SU-DHL-6 (cell line): ENCODE measurements at regions not wholly inside any gene's neighbourhood (a gene's known extent, or its start where the extent isn't known, plus 50 kb on each side); places are given as distances from the start of the nearest gene placed in this dataset.

Experiments used
- H2AFZ ChIP-seq: fragments of 200-600 bp; sonication (generic); 2 replicates; pipeline ENCODE4 v1.6.1; 2014; ENCODE audit warnings: low read depth, mild to moderate bottlenecking, moderate library complexity, mixed read lengths, antibody characterized with exemption, low read length; ENCODE audit not compliant: severe bottlenecking
- H3F3A ChIP-seq: fragments of 200-600 bp; shearing (Covaris generic); 2 replicates; pipeline ENCODE4 v1.6.0; 2016; ENCODE audit warnings: antibody characterized with exemption, mild to moderate bottlenecking; ENCODE audit not compliant: insufficient read depth
- H3K27ac ChIP-seq: fragments of 200-600 bp; sonication (generic); 2 replicates; pipeline ENCODE4 v1.5.1; 2016; ENCODE audit warnings: low read depth, mild to moderate bottlenecking, low read length, moderate library complexity, mixed read lengths
- H3K27me3 ChIP-seq: fragments of 200-600 bp; sonication (generic), shearing (Covaris generic); 2 replicates; pipeline ENCODE4 v1.6.0; 2014; ENCODE audit warnings: mild to moderate bottlenecking, low read length
- H3K36me3 ChIP-seq: fragments of 200-600 bp; sonication (generic); 2 replicates; pipeline ENCODE4 v1.6.1; 2014; ENCODE audit warnings: mild to moderate bottlenecking, low read length, mixed read lengths
- H3K4me2 ChIP-seq: fragments of 300-600, 200-600 bp; shearing (Covaris generic), sonication (generic); 2 replicates; pipeline ENCODE4 v1.6.0; 2014; ENCODE audit warnings: low read length, low read depth, mild to moderate bottlenecking; ENCODE audit not compliant: poor library complexity, severe bottlenecking
- H3K4me3 ChIP-seq: fragments of 200-600 bp; sonication (generic); 2 replicates; pipeline ENCODE4 v1.5.1; 2014; ENCODE audit warnings: antibody characterized with exemption, low read length, mild to moderate bottlenecking, mixed read lengths; ENCODE audit not compliant: insufficient read depth, poor library complexity, severe bottlenecking
- H3K79me2 ChIP-seq: fragments of 200-600 bp; sonication (generic); 2 replicates; pipeline ENCODE4 v1.6.1; 2014; ENCODE audit warnings: mild to moderate bottlenecking, low read length, moderate library complexity; ENCODE audit not compliant: insufficient read depth
- H3K9ac ChIP-seq: fragments of 200-600 bp; sonication (generic); 2 replicates; pipeline ENCODE4 v1.7.0; 2014; ENCODE audit warnings: mild to moderate bottlenecking, low read length
- H3K9me2 ChIP-seq: fragments of 200-600 bp; sonication (generic); replicated peaks from 2 replicates; pipeline ENCODE4 v1.6.1; 2014; ENCODE audit warnings: low read length; ENCODE audit not compliant: insufficient read depth
- H3K9me3 ChIP-seq: fragments of 200-600 bp; sonication (generic); 2 replicates; pipeline ENCODE4 v1.6.1; 2014; ENCODE audit warnings: low read length, mixed read lengths; ENCODE audit not compliant: insufficient read depth
- H4K20me1 ChIP-seq: fragments of 200-600 bp; sonication (generic); 2 replicates; pipeline ENCODE4 v1.6.1; 2014; ENCODE audit warnings: low read depth, mild to moderate bottlenecking, antibody characterized with exemption, low read length, moderate library complexity, mixed read lengths
- EZH2phosphoT487 ChIP-seq: fragments of 200-600 bp; sonication (generic), shearing (Covaris generic); conservative IDR thresholded peaks from 2 replicates; pipeline ENCODE4 v1.6.1; 2018; ENCODE audit warnings: mild to moderate bottlenecking, antibody characterized with exemption, low read length, moderate library complexity, mixed read lengths
- TF ChIP-seq, protein P1 (sequence below): fragments of 200-600 bp; sonication (generic); IDR thresholded peaks from one replicate; pipeline ENCODE4 v1.5.1; 2017; ENCODE audit warnings: antibody characterized with exemption, mild to moderate bottlenecking, low read length, moderate library complexity; ENCODE audit not compliant: insufficient read depth, poor library complexity, severe bottlenecking

DNA sequence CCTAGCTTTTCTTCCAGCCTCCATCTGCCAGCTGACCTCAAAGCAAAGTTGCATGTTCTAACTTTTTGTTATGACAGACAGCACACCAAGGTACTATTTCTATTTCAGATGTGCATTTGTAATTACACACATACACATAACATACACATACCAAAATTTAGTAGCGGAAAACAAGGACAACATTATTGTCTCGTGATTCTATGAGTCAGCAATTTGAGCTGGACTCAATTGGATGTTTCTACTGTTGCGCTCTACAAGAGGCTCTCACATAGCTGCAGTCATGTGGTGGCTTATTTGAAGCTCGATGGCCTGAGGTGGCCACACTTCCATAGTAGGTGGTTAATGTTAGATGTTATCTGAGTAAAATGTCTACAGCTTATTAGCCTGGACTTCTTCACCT, 1010.1 kb upstream of the B3GALT2 start:
- H2AFZ ChIP-seq = no peak overlapping the region
- TF ChIP-seq EZH2phosphoT487 = no peak
- TF ChIP-seq, protein P1, sequence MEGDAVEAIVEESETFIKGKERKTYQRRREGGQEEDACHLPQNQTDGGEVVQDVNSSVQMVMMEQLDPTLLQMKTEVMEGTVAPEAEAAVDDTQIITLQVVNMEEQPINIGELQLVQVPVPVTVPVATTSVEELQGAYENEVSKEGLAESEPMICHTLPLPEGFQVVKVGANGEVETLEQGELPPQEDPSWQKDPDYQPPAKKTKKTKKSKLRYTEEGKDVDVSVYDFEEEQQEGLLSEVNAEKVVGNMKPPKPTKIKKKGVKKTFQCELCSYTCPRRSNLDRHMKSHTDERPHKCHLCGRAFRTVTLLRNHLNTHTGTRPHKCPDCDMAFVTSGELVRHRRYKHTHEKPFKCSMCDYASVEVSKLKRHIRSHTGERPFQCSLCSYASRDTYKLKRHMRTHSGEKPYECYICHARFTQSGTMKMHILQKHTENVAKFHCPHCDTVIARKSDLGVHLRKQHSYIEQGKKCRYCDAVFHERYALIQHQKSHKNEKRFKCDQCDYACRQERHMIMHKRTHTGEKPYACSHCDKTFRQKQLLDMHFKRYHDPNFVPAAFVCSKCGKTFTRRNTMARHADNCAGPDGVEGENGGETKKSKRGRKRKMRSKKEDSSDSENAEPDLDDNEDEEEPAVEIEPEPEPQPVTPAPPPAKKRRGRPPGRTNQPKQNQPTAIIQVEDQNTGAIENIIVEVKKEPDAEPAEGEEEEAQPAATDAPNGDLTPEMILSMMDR = no peak

DNA sequence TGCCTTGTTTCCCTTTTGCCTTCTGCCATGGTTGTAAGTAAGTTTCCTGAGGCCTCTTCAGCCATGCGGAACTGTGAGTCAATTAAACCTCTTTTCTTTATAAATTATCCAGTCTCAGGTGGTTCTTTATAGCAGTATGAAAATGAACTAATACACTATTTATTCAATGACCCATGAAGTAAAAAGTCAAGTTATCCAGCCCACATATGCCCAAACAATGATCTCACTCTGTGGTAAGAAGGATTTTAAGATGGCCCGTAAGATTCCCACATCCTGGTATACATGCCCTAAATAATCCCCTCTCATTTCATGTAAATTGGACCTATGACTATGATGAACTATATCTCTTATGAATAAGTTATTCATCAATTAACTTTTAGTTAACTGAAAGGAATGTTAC, 1008.3 kb upstream of the B3GALT2 start:
- TF ChIP-seq, protein P1 = no peak
- no peak for TF ChIP-seq EZH2phosphoT487
- H3K9me3 ChIP-seq = peaks cover 10% of the 10 kb centered on the region; the same call in 1 of the 2 replicates
- no peak overlapping the region for H3K4me3 ChIP-seq
- no peaks in the 10 kb centered on the region for H4K20me1 ChIP-seq
- no peaks in the 10 kb centered on the region for H3K79me2 ChIP-seq
- no peaks in the 10 kb centered on the region for H3K9me2 ChIP-seq
- H3F3A ChIP-seq = no peaks in the 10 kb centered on the region
- no peaks in the 10 kb centered on the region for H3K27me3 ChIP-seq
- H2AFZ ChIP-seq = no peak overlapping the region
- H3K9ac ChIP-seq = no peak overlapping the region
- no peak overlapping the region for H3K4me2 ChIP-seq
- H3K27ac ChIP-seq = no peak overlapping the region
- no peaks in the 10 kb centered on the region for H3K36me3 ChIP-seq

More for the DNA sequence above, 1010.1 kb upstream of the B3GALT2 start:
- H4K20me1 ChIP-seq = no peaks in the 10 kb centered on the region
- no peak overlapping the region for H3K4me3 ChIP-seq
- H3K27me3 ChIP-seq = no peaks in the 10 kb centered on the region
- no peaks in the 10 kb centered on the region for H3K36me3 ChIP-seq
- H3K9me3 ChIP-seq = peaks cover 10% of the 10 kb centered on the region; the same call in 1 of the 2 replicates
- no peak overlapping the region for H3K4me2 ChIP-seq
- H3K79me2 ChIP-seq = no peaks in the 10 kb centered on the region
- H3F3A ChIP-seq = no peaks in the 10 kb centered on the region
- no peak overlapping the region for H3K27ac ChIP-seq
- H3K9ac ChIP-seq = no peak overlapping the region
- no peaks in the 10 kb centered on the region for H3K9me2 ChIP-seq

DNA sequence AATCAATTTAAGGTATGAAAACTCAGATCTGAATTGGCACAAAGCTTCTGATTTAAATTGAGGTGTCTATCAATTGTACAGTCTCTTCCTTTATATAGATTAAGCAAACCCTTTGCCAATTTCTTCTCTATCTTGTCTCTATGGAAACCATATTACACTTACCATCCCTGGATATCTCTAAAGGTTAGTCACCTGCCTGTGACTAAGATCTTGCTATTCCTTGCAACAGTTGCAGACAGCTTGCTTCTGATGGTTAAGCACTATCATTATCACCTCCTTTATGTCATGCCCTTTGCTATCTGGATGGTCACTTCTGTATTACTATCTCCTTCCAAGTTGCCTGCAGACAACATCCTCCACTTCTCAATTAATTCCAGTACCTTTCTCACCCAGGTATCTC, 998.6 kb upstream of the B3GALT2 start:
- H3K9me2 ChIP-seq = no peaks in the 10 kb centered on the region
- H3K4me3 ChIP-seq = no peak overlapping the region
- H3K27ac ChIP-seq = no peak overlapping the region
- no peaks in the 10 kb centered on the region for H3K27me3 ChIP-seq
- H3K4me2 ChIP-seq = no peak overlapping the region
- no peak overlapping the region for H3K9ac ChIP-seq
- TF ChIP-seq, protein P1 = no peak
- TF ChIP-seq EZH2phosphoT487 = no peak
- H3K9me3 ChIP-seq = peaks cover 18% of the 10 kb centered on the region; the same call in 1 of the 2 replicates
- no peaks in the 10 kb centered on the region for H3F3A ChIP-seq
- H3K36me3 ChIP-seq = no peaks in the 10 kb centered on the region
- H2AFZ ChIP-seq = no peak overlapping the region
- no peaks in the 10 kb centered on the region for H4K20me1 ChIP-seq
- no peaks in the 10 kb centered on the region for H3K79me2 ChIP-seq
